H1 (cell line): ENCODE measurements at regions not wholly inside any gene's neighbourhood (a gene's known extent, or its start where the extent isn't known, plus 50 kb on each side); places are given as distances from the start of the nearest gene placed in this dataset.

ENCODE experiments used
- ATF2 ChIP-seq: IDR thresholded peaks from 2 replicates; pipeline ENCODE4 v1.6.1; 2012; ENCODE audit warnings: low read length, inconsistent platforms
- CREB1 ChIP-seq: IDR thresholded peaks from 2 replicates; pipeline ENCODE4 v1.6.1; 2012; ENCODE audit warnings: inconsistent platforms
- E2F6 ChIP-seq: IDR thresholded peaks from 2 replicates; pipeline ENCODE4 v1.6.1; 2012; ENCODE audit warnings: inconsistent platforms
- NANOG ChIP-seq: IDR thresholded peaks from 2 replicates; pipeline ENCODE4 v1.6.1; 2011; ENCODE audit warnings: low read length, low read depth, mild to moderate bottlenecking, inconsistent platforms; ENCODE audit not compliant: insufficient read depth, poor library complexity, severe bottlenecking
- SIRT6 ChIP-seq: IDR thresholded peaks from one replicate; pipeline ENCODE4 v1.7.1; 2012; ENCODE audit warnings: low read length, inconsistent platforms

- no peak for TF ChIP-seq E2F6
- no peak for TF ChIP-seq CREB1
- TF ChIP-seq NANOG = no peak
- no peak for TF ChIP-seq SIRT6
- no peak for TF ChIP-seq ATF2
These were observed 243.1 kb downstream of the LTN1 start (continued) for GRCh38 chr21:28749536-28749935.
